HL-60 (cell line): ENCODE measurements at regions not wholly inside any gene's neighbourhood (a gene's known extent, or its start where the extent isn't known, plus 50 kb on each side); places are given as distances from the start of the nearest gene placed in this dataset.
A peak's percentile ranks its signal among the peaks of the same experiment; 100 is the strongest.

ENCODE experiments used
- CTCF ChIP-seq: IDR thresholded peaks from one replicate; pipeline ENCODE4 v1.5.1; 2011; ENCODE audit warnings: low read length, control low read depth, inconsistent platforms; ENCODE audit not compliant: insufficient read depth
- POLR2AphosphoS5 ChIP-seq: IDR thresholded peaks from 2 replicates; pipeline ENCODE4 v1.6.1; 2012; ENCODE audit warnings: low read depth
- REST ChIP-seq: IDR thresholded peaks from 2 replicates; pipeline ENCODE4 v1.6.1; 2012; ENCODE audit warnings: low read depth; ENCODE audit not compliant: insufficient replicate concordance
- SPI1 ChIP-seq: IDR thresholded peaks from 2 replicates; pipeline ENCODE4 v1.6.1; 2012; ENCODE audit warnings: low read depth, mild to moderate bottlenecking, borderline replicate concordance

- TF ChIP-seq CTCF (no peak), POLR2AphosphoS5 (no peak), REST (peak; percentile 7), SPI1 (no peak)
These were observed 235.6 kb downstream of the NPHP4 start for GRCh38 chr1:5756434-5757186.
